HEK293 (cell line): ENCODE measurements at regions not wholly inside any gene's neighbourhood (a gene's known extent, or its start where the extent isn't known, plus 50 kb on each side); places are given as distances from the start of the nearest gene placed in this dataset.

Experiments
- CTCF ChIA-PET: fragments of 350-600 bp; formaldehyde crosslinking; extraction: SDS; loops from one replicate; lab custom pipeline; 2021; ENCODE audit warnings: antibody characterized with exemption; lab: Yijun Ruan, JAX
- POLR2A ChIA-PET: fragments of 300-600 bp; formaldehyde crosslinking; extraction: SDS; loops from one replicate; lab custom pipeline; 2020; ENCODE audit warnings: antibody characterized with exemption, inconsistent platforms; lab: Yijun Ruan, JAX
- H3K27ac ChIP-seq: fragments of 200-500 bp; sonication (Bioruptor generic); 2 replicates; pipeline ENCODE4 v1.5.1; 2014; ENCODE audit warnings: low read depth, low read length, control low read depth, inconsistent platforms; ENCODE audit errors: extremely low read depth
- H3K36me3 ChIP-seq, 2 experiments: fragments of 200-500 bp in 1 of 2; sonication (Bioruptor generic) in 1 of 2; 1 replicate in 1 of 2; 2 replicates in 1 of 2; pipeline ENCODE4 v1.5.1; 2014 to 2017; ENCODE audit warnings: inconsistent platforms in 2 of 2, low read length in 2 of 2; ENCODE audit not compliant: control insufficient read depth in 2 of 2, insufficient read depth in 1 of 2
- H3K4me1 ChIP-seq: fragments of 200-500 bp; sonication (Bioruptor generic); 2 replicates; pipeline ENCODE4 v1.5.1; 2014; ENCODE audit warnings: mild to moderate bottlenecking, low read length, inconsistent platforms; ENCODE audit not compliant: control insufficient read depth, insufficient read depth
- H3K4me3 ChIP-seq: 2 replicates; pipeline ENCODE4 v1.5.1; 2011; ENCODE audit warnings: low read depth, mild to moderate bottlenecking, control low read depth, low read length, moderate library complexity
- H3K9me3 ChIP-seq: fragments of 200-500 bp; sonication (Bioruptor generic); 2 replicates; pipeline ENCODE4 v1.5.1; 2014; ENCODE audit warnings: low read depth, low read length, inconsistent platforms; ENCODE audit not compliant: control insufficient read depth, insufficient read depth
- GLIS2 ChIP-seq: fragments of 450-650 bp; formaldehyde crosslinking; IDR thresholded peaks from 2 replicates; pipeline ENCODE4 v1.5.1; 2016; ENCODE audit warnings: missing biosample characterization, missing genetic modification characterization
- HOXD13 ChIP-seq: sonication (generic); formaldehyde crosslinking; IDR thresholded peaks from 2 replicates; pipeline ENCODE4 v1.8.0; 2022; ENCODE audit warnings: missing genetic modification reagents, borderline replicate concordance
- ZBTB11 ChIP-seq: fragments of 450-650 bp; formaldehyde crosslinking; conservative IDR thresholded peaks from 2 replicates; pipeline ENCODE4 v1.5.1; 2016; ENCODE audit warnings: low read depth, missing biosample characterization, missing genetic modification characterization
- ZFP37 ChIP-seq: fragments of 450-650 bp; formaldehyde crosslinking; IDR thresholded peaks from 2 replicates; pipeline ENCODE4 v1.5.1; 2016; ENCODE audit warnings: missing biosample characterization, missing genetic modification characterization
- ZNF248 ChIP-seq: fragments of 450-650 bp; formaldehyde crosslinking; IDR thresholded peaks from 2 replicates; pipeline ENCODE4 v1.5.1; 2017; ENCODE audit warnings: missing biosample characterization, missing genetic modification characterization
- ZNF544 ChIP-seq: fragments of 450-650 bp; formaldehyde crosslinking; IDR thresholded peaks from 2 replicates; pipeline ENCODE4 v1.5.0; 2017; ENCODE audit warnings: missing biosample characterization, missing genetic modification characterization
- ZNF585B ChIP-seq: fragments of 450-650 bp; formaldehyde crosslinking; IDR thresholded peaks from 2 replicates; pipeline ENCODE4 v1.5.1; 2016; ENCODE audit warnings: missing biosample characterization, missing genetic modification characterization
- ZNF677 ChIP-seq: fragments of 450-650 bp; IDR thresholded peaks from 2 replicates; pipeline ENCODE4 v1.5.0; 2018; ENCODE audit warnings: missing biosample characterization, mild to moderate bottlenecking, missing genetic modification characterization, moderate library complexity
- ZNF707 ChIP-seq: fragments of 450-650 bp; formaldehyde crosslinking; IDR thresholded peaks from 2 replicates; pipeline ENCODE4 v1.5.1; 2016; ENCODE audit warnings: missing biosample characterization, missing genetic modification characterization
- ZNF768 ChIP-seq: fragments of 450-650 bp; formaldehyde crosslinking; IDR thresholded peaks from 2 replicates; pipeline ENCODE4 v1.5.1; 2018; ENCODE audit warnings: missing biosample characterization, mild to moderate bottlenecking, missing genetic modification characterization
- TF ChIP-seq, protein P1 (sequence below): fragments of 450-650 bp; formaldehyde crosslinking; IDR thresholded peaks from 2 replicates; pipeline ENCODE4 v1.5.1; 2016; ENCODE audit warnings: missing biosample characterization, missing genetic modification characterization, borderline replicate concordance
- TF ChIP-seq, protein P2 (sequence below): fragments of 450-650 bp; formaldehyde crosslinking; IDR thresholded peaks from 2 replicates; pipeline ENCODE4 v1.5.1; 2016; ENCODE audit warnings: missing biosample characterization, missing genetic modification characterization
- TF ChIP-seq, protein P3 (sequence below): fragments of 450-650 bp; formaldehyde crosslinking; IDR thresholded peaks from 2 replicates; pipeline ENCODE4 v1.5.1; 2016; ENCODE audit warnings: missing biosample characterization, missing genetic modification characterization

DNA sequence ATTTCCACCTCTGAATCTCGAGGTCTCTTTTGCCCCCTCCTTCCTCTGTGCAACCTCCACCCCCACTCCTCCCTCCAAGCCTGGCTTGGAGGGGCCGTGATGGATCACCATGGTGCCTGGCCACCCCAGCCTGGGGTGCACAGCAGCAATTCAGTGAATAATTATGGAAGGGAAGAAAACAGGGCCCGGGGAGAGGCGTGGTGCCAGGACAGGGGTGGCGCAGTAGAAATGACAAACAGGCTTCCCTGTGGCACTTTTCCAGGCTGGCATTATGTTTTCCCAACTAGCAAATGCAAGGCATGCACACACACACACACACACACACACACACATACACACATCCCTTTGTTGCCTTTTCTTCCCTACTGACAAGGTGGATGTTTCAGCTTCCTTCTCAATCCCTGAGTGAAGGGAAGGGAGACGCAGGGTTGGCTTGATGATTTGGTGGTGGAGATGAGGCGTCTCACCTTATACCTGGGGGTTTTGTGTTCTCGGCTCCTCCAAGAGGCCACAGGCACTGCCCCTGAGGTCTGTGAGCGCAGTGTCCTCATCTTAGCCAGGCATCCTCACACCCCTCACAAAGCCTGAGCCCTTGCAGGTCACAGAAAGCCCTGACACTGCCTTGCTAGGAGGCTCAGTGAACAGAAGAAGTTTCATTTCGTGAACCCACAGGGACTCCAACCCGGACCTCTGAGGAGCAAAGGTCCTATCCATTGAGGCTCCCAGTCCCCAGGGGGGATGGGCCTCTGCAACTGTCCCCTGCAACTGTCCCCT lies 215.8 kb downstream of the MATN1 start:
- no peaks in the 10 kb centered on the region for H3K36me3 ChIP-seq
- no peaks in the 10 kb centered on the region for H3K9me3 ChIP-seq
- CTCF ChIA-PET = no interaction called here
- TF ChIP-seq, protein P1, sequence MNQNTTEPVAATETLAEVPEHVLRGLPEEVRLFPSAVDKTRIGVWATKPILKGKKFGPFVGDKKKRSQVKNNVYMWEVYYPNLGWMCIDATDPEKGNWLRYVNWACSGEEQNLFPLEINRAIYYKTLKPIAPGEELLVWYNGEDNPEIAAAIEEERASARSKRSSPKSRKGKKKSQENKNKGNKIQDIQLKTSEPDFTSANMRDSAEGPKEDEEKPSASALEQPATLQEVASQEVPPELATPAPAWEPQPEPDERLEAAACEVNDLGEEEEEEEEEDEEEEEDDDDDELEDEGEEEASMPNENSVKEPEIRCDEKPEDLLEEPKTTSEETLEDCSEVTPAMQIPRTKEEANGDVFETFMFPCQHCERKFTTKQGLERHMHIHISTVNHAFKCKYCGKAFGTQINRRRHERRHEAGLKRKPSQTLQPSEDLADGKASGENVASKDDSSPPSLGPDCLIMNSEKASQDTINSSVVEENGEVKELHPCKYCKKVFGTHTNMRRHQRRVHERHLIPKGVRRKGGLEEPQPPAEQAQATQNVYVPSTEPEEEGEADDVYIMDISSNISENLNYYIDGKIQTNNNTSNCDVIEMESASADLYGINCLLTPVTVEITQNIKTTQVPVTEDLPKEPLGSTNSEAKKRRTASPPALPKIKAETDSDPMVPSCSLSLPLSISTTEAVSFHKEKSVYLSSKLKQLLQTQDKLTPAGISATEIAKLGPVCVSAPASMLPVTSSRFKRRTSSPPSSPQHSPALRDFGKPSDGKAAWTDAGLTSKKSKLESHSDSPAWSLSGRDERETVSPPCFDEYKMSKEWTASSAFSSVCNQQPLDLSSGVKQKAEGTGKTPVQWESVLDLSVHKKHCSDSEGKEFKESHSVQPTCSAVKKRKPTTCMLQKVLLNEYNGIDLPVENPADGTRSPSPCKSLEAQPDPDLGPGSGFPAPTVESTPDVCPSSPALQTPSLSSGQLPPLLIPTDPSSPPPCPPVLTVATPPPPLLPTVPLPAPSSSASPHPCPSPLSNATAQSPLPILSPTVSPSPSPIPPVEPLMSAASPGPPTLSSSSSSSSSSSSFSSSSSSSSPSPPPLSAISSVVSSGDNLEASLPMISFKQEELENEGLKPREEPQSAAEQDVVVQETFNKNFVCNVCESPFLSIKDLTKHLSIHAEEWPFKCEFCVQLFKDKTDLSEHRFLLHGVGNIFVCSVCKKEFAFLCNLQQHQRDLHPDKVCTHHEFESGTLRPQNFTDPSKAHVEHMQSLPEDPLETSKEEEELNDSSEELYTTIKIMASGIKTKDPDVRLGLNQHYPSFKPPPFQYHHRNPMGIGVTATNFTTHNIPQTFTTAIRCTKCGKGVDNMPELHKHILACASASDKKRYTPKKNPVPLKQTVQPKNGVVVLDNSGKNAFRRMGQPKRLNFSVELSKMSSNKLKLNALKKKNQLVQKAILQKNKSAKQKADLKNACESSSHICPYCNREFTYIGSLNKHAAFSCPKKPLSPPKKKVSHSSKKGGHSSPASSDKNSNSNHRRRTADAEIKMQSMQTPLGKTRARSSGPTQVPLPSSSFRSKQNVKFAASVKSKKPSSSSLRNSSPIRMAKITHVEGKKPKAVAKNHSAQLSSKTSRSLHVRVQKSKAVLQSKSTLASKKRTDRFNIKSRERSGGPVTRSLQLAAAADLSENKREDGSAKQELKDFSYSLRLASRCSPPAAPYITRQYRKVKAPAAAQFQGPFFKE (tag by site-specific recombination) = no peak
- no peak for TF ChIP-seq ZNF707 (tag by site-specific recombination)
- TF ChIP-seq ZBTB11 (tag by site-specific recombination) = no peak
- TF ChIP-seq, protein P2, sequence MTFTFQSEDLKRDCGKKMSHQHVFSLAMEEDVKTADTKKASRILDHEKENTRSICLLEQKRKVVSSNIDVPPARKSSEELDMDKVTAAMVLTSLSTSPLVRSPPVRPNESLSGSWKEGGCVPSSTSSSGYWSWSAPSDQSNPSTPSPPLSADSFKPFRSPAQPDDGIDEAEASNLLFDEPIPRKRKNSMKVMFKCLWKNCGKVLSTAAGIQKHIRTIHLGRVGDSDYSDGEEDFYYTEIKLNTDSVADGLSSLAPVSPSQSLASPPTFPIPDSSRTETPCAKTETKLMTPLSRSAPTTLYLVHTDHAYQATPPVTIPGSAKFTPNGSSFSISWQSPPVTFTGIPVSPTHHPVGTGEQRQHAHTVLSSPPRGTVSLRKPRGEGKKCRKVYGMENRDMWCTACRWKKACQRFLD (tag by site-specific recombination) = no peak
- H3K4me3 ChIP-seq = no peak overlapping the region
- POLR2A ChIA-PET = no interaction called here
- H3K27ac ChIP-seq = no peak overlapping the region
- no peaks in the 10 kb centered on the region for H3K4me1 ChIP-seq

- Histone ChIP-seq H3K27ac (no peak overlapping the region), H3K4me3 (no peak overlapping the region), H3K9me3 (no peaks in the 10 kb centered on the region), H3K4me1 (no peaks in the 10 kb centered on the region), H3K36me3 (no peaks in the 10 kb centered on the region)
- no peak for TF ChIP-seq ZNF768
- no peak for TF ChIP-seq ZFP37 (tag by site-specific recombination)
- no peak for TF ChIP-seq ZNF585B (tag by site-specific recombination)
- TF ChIP-seq ZNF677 (tag by site-specific recombination) = no peak
- TF ChIP-seq, protein P3, sequence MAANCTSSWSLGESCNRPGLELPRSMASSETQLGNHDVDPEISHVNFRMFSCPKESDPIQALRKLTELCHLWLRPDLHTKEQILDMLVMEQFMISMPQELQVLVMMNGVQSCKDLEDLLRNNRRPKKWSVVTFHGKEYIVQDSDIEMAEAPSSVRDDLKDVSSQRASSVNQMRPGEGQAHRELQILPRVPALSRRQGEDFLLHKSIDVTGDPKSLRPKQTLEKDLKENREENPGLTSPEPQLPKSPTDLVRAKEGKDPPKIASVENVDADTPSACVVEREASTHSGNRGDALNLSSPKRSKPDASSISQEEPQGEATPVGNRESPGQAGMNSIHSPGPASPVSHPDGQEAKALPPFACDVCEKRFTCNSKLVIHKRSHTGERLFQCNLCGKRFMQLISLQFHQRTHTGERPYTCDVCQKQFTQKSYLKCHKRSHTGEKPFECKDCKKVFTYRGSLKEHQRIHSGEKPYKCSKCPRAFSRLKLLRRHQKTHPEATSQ (tag by site-specific recombination) = no peak
- TF ChIP-seq HOXD13 (CRISPR knock-in tag) = no peak
- no peak for TF ChIP-seq GLIS2 (tag by site-specific recombination)
- TF ChIP-seq ZNF544 (tag by site-specific recombination) = no peak
- TF ChIP-seq ZNF248 (tag by site-specific recombination) = no peak
- POLR2A ChIA-PET = no interaction called here
- CTCF ChIA-PET = no interaction called here
Measured at GRCh38 chr1:30507016-30507312, 216.4 kb downstream of the MATN1 start.
